NCI-H1417 (cell line): ENCODE measurements at regions not wholly inside any gene's neighbourhood (a gene's known extent, or its start where the extent isn't known, plus 50 kb on each side); places are given as distances from the start of the nearest gene placed in this dataset.

Experiments
- DNase-seq, 3 experiments: peaks; one replicate each; lab custom pipeline; 2025; lab: John Stamatoyannopoulos, UW

- no peak for DNase-seq
These were observed 159.9 kb downstream of the MDFIC start for GRCh38 chr7:115081772-115082171.

DNA sequence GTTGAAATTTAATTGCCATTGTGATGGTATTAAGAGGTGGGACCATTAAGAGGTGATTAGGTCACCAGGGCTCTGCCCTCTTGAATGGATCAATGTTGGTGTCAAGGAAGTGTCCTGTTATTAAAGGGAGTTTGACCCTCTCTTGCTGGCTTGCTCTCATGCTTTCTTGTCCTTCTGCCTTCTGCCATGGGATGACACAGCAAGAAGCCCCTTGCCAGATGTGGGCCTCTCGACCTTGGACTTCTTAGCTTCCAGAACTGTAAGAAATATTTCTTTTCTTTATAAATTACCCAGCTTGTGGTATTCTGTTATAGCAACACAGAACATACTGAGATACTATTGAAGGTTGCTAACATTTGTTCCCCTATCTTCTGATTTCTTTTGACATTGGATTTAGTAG is 157.0 kb downstream of the MDFIC start:
- DNase-seq: no peak

DNA sequence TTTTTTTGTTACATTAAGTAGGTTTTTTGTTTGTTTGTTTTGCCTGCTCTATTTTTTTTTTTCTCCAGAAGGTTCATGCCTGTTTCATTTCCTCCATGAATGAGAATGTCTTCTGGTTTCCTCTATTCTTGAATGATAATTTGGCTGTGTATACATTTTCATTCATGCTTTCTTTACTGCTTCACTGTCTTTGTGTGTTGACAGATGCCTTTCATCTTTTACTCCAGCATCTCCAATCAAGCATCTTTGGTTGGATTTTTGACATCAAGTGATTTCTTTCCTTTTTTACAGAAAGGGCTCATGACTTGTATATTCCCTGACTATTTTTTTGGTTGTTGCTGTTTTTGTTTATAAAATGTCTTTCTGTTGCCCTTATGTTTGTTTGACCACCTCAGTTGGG is 156.5 kb downstream of the MDFIC start:
- no peak for DNase-seq

- DNase-seq: no peak
These were observed 148.4 kb downstream of the MDFIC start for GRCh38 chr7:115070311-115070710.
